ENCODE measurements at regions not wholly inside any gene's neighbourhood (a gene's known extent, or its start where the extent isn't known, plus 50 kb on each side); places are given as distances from the start of the nearest gene placed in this dataset.
"Not testable (repeated sequence)": the region's sequence is repeated elsewhere in the genome, so short reads cannot be mapped to it uniquely, and the experiment has no call there.

DNA sequence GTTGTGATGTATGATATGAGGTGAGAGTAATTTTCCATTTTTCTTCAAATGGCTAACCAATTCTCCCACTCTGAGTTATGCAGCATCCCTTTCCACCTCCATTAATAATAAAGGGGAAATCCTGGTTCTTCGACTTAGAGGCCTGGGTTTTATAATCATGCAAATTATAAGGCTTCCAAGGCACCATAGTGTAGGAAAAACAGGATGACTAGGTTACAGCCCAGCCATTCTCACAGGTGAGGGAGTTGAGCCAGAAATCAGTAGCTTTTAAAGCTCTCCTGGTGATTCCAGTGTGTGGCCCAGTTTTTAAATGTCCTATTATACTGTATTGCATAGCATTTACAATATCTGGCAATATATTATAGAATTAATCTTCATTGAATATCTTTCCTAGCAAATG is 203.1 kb downstream of the ARHGEF9 start:
- DNase-seq, result no peak

- no peak for DNase-seq
These were observed 203.6 kb downstream of the ARHGEF9 start for GRCh38 chrX:63581398-63581797.

DNA sequence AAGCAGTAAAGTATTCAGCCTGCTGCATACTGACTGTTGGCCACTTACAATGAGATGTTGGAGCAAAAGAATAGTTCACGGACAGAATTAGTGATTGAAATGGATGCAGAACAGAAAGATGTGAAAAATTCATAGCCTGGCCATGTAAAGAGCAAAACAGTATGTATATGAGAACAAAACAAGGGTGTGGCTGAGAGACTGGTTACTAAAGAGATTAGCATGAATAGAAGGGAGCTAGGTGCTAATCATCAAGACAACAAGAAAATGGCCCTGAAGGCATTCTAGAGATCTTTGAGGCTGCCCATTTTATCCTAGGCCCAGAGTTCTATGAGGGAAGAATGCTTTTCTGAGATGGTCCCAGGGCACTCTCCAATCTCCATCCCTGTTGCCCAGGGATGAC is 208.5 kb downstream of the ARHGEF9 start:
- DNase-seq, result no peak

- DNase-seq, result not testable (repeated sequence)
These were observed 209.3 kb downstream of the ARHGEF9 start for GRCh38 chrX:63575700-63576099.

DNA sequence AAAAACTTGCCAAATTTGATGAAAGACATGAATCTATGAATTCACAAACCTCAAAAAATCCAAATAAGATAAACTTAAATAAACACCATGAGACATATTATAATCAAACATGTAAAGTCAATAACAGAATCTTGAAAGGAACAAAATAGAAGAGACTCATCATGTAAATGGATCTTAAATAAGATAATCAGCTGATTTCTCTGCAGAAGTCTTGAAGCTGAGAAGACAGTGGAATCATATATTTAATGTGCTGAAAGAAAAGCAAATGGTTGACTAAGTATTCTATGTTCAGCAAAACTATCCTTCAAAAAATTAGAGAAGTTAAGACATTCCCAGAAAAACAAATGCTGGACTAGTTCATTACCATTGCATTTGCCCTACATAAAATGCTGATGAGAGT is 215.7 kb upstream of the SPIN4 start:
- no peak for DNase-seq

- DNase-seq, result no peak
These were observed 210.3 kb upstream of the SPIN4 start for GRCh38 chrX:63561425-63561824.

GRCh38 chrX:63560601-63561218 is 209.6 kb upstream of the SPIN4 start:
- DNase-seq, result peak; percentile 53

- no peak for DNase-seq
These were observed 200.7 kb upstream of the SPIN4 start for GRCh38 chrX:63551856-63552255.

DNA sequence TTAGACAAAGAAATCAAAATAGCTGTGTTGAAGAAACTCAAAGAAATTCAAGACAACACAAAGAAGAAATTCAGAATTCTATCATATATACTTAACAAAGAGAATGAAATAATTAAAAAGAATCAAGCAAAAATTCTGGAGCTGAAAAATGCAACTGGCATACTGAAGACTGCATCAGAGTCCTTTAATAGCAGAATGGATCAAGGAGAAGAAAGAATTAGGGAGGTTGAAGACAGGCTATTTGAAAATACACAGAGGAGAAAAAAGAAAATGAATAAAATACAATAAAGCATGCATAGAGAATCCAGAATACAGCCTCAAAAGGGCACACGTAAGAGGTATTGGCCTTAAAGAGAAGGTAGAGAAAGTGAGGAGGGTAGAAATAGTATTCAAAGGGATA is 179.5 kb upstream of the SPIN4 start:
- DNase-seq, result no peak

DNA sequence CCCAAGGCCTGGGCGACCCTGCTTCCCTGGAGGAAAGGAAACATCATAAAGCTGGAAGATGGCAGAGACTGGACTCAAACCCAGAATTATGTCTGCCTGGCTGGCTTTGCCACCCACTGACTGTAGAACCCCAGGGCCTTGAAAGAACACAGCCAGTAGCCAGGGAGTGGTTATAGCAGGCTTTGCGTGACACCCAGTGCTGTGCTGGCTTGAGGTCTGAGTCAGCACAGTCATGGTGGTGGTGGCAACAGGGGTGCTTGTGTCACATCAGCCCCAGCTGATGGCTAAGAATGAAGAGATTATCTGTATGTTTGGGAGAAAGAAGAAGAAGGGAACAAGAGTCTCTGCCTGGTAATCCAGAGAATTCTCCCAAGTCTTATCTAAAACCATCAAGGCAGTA is 178.8 kb upstream of the SPIN4 start:
- no peak for DNase-seq

DNA sequence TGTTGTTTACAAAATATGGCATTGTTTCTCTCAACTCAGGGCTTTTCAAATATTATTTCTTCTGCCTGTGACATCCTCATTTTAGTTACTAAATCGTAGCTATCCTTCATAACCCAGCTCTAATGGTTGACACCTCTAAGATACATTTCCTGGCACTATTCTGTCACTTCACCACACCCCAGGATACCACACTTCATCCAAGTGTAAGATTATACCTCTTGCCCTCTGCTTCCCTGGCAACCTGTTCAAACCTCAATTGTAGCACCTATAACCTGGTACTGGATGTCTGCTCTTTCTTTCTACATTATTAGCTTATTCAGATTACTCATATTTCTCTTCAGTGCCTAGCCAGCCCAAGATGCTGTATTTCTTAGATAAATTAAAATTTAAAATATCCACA is 175.7 kb upstream of the SPIN4 start:
- no peak for DNase-seq

DNA sequence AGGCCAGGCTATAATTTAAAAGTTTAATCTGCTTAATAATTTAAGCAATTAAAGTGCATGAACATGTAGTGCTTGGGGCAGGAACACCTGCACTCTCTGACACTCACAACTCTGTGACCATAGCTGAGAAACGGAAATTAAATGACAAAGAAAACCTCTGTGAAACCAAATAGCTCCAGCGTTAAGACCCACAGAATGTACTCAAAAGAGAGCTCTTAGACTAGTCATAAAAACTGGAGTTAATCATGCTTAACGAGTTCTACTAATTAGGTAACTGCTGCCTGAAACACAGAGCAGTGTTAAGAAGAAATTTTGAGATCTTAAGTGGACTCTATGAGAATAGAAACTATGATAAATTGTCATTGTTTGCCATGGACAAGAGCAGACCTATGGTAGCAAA is 174.4 kb upstream of the SPIN4 start:
- DNase-seq, result no peak

DNA sequence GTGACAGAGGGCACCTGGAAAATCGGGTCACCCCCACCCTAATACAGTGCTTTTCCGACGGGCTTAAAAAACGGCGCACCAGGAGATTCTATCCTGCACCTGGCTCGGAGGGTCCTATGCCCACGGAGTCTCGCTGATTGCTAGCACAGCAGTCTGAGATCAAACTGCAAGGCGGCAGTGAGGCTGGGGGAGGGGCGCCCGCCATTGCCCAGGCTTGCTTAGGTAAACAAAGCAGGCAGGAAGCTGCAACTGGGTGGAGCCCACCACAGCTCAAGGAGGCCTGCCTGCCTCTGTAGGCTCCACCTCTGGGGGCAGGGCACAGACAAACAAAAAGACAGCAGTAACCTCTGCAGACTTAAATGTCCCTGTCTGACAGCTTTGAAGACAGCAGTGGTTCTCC is 168.2 kb upstream of the SPIN4 start:
- DNase-seq, result not testable (repeated sequence)

DNA sequence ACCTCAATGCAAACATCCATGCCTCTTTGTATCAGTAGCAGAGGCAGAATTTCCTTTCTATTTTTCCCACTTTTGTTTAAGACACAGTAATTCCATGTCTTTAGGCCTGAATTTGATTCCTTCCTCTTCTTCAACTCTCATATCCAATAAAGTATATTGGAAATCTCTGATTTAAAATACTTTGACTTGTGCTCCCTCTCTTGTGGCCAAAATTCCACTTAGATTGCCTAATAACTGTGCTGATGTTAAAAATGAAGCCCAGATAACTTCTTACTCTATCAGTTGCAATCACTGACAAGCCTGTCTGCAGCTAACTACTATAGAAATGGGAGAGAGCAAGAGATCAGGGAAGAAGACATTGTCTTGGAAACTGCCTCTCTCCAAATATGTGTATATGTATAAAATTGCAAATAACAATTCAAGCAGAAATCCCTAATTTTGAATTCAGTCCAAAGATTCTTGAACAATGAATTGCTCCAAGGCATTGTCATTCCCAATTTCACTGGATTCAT is 163.5 kb upstream of the SPIN4 start:
- no peak for DNase-seq

DNA sequence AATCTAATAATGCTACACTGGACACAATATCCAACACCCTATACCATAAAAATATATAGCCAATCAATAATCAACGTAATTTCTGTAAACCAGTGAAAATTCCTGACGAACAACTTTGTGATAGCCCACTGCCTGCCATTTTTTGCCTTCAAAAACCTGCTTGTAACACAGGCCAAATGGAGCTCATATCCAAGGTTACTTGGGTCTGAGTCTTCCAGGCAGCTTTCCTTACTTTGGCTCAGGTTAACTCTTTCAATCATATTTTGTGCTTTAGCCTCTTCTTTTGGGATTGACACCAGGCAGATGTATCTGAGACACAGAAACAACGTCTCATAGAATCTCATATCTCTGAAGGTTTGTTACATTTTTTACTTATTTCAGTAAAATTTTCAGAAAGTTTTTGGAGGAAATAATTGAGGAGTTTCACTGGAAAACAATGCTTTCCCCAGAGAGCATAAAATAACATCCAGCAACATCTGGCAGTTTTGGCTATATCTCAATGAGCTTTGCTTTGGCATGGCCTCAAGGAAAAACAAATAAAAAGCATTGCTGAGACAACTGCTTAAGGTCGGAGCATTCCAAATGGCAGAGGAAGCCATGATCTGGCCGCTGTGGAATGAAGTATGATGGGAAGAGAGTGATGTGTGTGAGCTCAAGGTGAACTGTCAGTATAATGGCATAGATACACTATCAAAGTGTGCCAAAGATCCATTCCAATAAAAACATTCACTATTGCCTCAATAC is 162.9 kb upstream of the SPIN4 start:
- DNase-seq, result no peak

DNA sequence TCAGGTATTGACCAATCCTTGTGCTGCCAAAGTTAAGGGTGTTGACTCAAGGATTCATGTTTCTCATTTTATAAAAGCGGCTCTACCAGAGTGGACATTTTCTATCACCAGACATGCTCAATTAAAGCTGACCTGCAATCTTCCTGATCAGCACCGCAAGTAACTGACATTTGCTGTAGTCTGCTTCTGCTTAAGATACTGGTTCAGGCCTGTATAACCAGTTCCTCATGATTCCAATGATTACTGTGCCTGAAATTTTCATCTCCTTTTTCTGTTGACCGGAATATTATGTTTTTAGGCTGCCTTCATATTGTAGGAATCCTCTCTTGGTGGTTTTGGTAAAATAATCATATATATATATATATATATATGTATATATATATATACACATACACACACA is 160.2 kb upstream of the SPIN4 start:
- no peak for DNase-seq

DNA sequence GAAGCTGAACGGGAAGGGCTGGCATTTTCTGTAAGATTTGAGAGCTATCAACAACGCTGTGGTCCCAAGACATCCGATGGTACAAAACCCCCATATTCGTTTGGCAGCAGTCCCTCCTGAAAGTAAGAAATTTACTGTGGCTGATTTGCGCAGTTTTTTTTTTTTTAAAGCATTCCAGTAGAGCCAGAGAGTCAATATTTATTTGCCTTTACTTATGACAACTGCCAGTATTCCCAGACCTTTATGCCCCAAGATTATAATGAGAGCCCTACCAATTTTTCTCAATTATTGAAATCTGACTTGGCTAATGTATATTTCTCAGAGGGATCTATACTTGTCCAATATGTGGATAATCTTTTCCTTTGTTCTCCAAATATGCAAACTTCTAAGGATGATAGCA is 157.5 kb upstream of the SPIN4 start:
- DNase-seq, result no peak

- no peak for DNase-seq
These were observed 155.2 kb upstream of the SPIN4 start for GRCh38 chrX:63506320-63506719.

DNA sequence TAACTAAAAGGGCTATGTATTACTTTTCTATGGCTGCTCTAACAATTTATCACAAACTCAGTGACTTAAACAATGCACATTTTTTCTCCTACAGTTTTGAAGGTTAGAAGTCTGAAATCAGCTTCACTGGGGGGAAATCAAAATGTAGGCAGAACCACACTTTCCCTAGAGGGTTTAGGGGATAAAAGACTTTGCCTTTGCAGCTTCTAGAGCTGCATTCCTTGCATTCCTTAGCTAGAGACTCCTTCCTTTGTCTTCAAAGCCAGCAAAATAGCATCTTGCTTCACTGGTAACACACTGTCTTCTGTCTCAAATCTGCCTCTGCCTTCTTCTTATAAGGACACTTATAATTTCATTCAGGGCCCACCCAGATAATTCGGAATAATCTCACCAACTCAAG is 152.4 kb upstream of the SPIN4 start:
- no peak for DNase-seq

DNA sequence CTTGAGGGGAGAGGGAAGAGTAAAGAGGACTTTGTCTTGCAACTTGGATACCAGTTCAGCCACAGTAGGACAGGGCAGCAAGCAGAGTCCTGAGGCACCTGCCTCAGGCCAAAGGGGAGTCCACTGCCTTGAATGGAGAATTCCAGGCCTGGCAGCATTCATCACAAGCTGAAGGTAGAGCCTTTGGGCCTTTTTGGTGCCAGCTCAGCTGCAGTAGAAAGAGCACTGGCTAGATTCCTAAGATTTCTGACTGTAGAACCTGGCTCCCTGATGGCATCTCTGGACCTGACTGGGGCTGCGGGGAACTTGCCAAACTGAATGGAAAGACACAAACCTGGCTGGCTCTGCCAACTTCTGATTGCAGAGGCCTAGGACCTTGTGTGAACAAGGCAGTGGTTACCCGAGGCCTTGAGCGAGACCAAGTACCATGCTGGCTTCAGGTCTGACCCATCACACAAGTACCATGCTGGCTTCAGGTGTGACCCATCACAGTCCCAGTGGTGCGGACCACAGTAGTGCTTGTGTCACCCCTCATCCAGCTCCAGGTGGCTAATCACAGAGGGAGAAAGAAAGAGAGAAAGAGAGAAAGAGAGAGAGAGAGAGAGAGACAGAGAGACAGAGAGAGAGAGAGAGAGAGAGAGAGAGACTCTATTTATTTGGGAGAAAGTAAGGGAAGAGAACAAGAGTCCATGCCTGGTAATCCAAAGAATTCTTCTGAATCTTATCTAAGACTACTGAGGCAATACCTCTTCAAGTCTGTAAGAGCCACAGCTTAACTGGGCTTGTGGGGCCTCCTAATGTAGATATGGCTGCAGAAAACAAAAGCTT is 137.6 kb upstream of the SPIN4 start:
- DNase-seq, result no peak

GRCh38 chrX:63475200-63475599 is 124.1 kb upstream of the SPIN4 start:
- no peak for DNase-seq

GRCh38 chrX:63471004-63471403 is 119.9 kb upstream of the SPIN4 start:
- DNase-seq, result no peak

GRCh38 chrX:63470506-63470905 is 119.4 kb upstream of the SPIN4 start:
- no peak for DNase-seq

DNA sequence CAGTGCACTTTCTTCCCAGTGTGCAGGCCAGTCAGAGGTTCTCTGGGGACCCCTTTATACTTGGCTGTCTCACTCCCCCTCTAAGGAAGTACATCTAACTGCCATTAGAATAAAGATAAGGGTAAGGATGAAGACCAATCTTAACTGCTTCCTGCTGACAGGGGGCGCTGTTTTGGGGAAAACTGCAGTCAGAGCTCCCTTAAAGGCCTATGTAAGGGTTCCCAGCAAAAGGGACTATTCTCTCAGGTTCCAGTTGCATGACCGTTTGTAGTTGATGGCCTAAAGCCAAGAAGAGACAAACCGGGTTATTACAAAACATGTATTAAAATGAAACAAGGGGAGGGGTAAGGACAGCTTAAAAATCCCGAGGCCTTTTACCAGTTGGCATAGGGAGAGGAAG is 115.6 kb upstream of the SPIN4 start:
- no peak for DNase-seq

All from CD4-positive, alpha-beta T cell treated with Interleukin-15 for 1 hour (primary cell).